Progenitor cell of endocrine pancreas (in vitro differentiated cells): ENCODE measurements at regions not wholly inside any gene's neighbourhood (a gene's known extent, or its start where the extent isn't known, plus 50 kb on each side); places are given as distances from the start of the nearest gene placed in this dataset.
"Not testable (repeated sequence)": the region's sequence is repeated elsewhere in the genome, so short reads cannot be mapped to it uniquely, and the experiment has no call there.

Experiments
- DNase-seq: peaks from one replicate; pipeline ENCODE4 v3.0.0; 2021; ENCODE audit warnings: low spot score; ENCODE audit not compliant: unreplicated experiment
- H3K27ac Mint-ChIP-seq: 2 replicates; pipeline ENCODE4 v1.8.0; 2021; ENCODE audit warnings: mild to moderate bottlenecking, moderate library complexity, mixed read lengths
- H3K27me3 Mint-ChIP-seq: 2 replicates; pipeline ENCODE4 v1.8.0; 2021; ENCODE audit warnings: mixed read lengths
- H3K36me3 Mint-ChIP-seq: 2 replicates; pipeline ENCODE4 v1.8.0; 2022; ENCODE audit warnings: mixed read lengths; ENCODE audit not compliant: insufficient read depth
- H3K4me1 Mint-ChIP-seq: 2 replicates; pipeline ENCODE4 v1.8.0; 2021; ENCODE audit warnings: low read depth, mixed read lengths
- H3K4me3 Mint-ChIP-seq: 2 replicates; pipeline ENCODE4 v1.8.0; 2021; ENCODE audit warnings: low read depth, mild to moderate bottlenecking, moderate library complexity, mixed read lengths
- H3K9me3 Mint-ChIP-seq: 2 replicates; pipeline ENCODE4 v1.8.0; 2021; ENCODE audit warnings: low read depth, mixed read lengths
- CTCF ChIP-seq: fragments of 200-600 bp; sonication (generic); IDR thresholded peaks from one replicate; pipeline ENCODE4 v1.5.0; 2021; ENCODE audit warnings: antibody characterized with exemption, mild to moderate bottlenecking; ENCODE audit not compliant: unreplicated experiment

- Mint-ChIP-seq H3K27ac (no peak overlapping the region), H3K27me3 (no peaks in the 10 kb centered on the region), H3K9me3 (no peaks in the 10 kb centered on the region), H3K4me1 (peaks cover 13% of the 10 kb centered on the region), H3K36me3 (no peaks in the 10 kb centered on the region), H3K4me3 (no peak overlapping the region)
- no peak for DNase-seq
- TF ChIP-seq CTCF = no peak
Measured at GRCh38 chr18:37845498-37845897, 279.9 kb upstream of the CELF4 start.

GRCh38 chr18:37844209-37844970 is 278.8 kb upstream of the CELF4 start:
- H3K4me3 Mint-ChIP-seq = no peak overlapping the region
- H3K9me3 Mint-ChIP-seq = no peaks in the 10 kb centered on the region
- H3K36me3 Mint-ChIP-seq = no peaks in the 10 kb centered on the region
- no peak for TF ChIP-seq CTCF
- H3K27me3 Mint-ChIP-seq = no peaks in the 10 kb centered on the region
- no peak overlapping the region for H3K27ac Mint-ChIP-seq
- H3K4me1 Mint-ChIP-seq = peaks cover 13% of the 10 kb centered on the region
- DNase-seq = no peak

GRCh38 chr18:37838083-37838482 is 272.5 kb upstream of the CELF4 start:
- Mint-ChIP-seq H3K4me1 (peaks cover 28% of the 10 kb centered on the region), H3K27me3 (no peaks in the 10 kb centered on the region), H3K36me3 (no peaks in the 10 kb centered on the region), H3K9me3 (no peaks in the 10 kb centered on the region), H3K27ac (no peak overlapping the region), H3K4me3 (no peak overlapping the region)
- no peak for DNase-seq
- TF ChIP-seq CTCF = no peak

GRCh38 chr18:37836071-37836970 is 270.7 kb upstream of the CELF4 start:
- DNase-seq = no peak

GRCh38 chr18:37832010-37832695 is 266.6 kb upstream of the CELF4 start:
- peaks cover 20% of the 10 kb centered on the region for H3K4me1 Mint-ChIP-seq
- not testable (repeated sequence) for H3K4me3 Mint-ChIP-seq, DNase-seq, H3K36me3 Mint-ChIP-seq, H3K27ac Mint-ChIP-seq, H3K27me3 Mint-ChIP-seq
- H3K9me3 Mint-ChIP-seq = peaks cover 13% of the 10 kb centered on the region

More at GRCh38 chr18:37836071-37836970, 270.7 kb upstream of the CELF4 start:
- Mint-ChIP-seq H3K36me3 (peaks cover 3% of the 10 kb centered on the region), H3K27ac (peak overlapping the region; percentile 62), H3K4me3 (no peak overlapping the region), H3K4me1 (peaks cover 28% of the 10 kb centered on the region), H3K9me3 (peaks cover 6% of the 10 kb centered on the region), H3K27me3 (no peaks in the 10 kb centered on the region)
- no peak for TF ChIP-seq CTCF
